ENCODE measurements at regions not wholly inside any gene's neighbourhood (a gene's known extent, or its start where the extent isn't known, plus 50 kb on each side); places are given as distances from the start of the nearest gene placed in this dataset.

DNA sequence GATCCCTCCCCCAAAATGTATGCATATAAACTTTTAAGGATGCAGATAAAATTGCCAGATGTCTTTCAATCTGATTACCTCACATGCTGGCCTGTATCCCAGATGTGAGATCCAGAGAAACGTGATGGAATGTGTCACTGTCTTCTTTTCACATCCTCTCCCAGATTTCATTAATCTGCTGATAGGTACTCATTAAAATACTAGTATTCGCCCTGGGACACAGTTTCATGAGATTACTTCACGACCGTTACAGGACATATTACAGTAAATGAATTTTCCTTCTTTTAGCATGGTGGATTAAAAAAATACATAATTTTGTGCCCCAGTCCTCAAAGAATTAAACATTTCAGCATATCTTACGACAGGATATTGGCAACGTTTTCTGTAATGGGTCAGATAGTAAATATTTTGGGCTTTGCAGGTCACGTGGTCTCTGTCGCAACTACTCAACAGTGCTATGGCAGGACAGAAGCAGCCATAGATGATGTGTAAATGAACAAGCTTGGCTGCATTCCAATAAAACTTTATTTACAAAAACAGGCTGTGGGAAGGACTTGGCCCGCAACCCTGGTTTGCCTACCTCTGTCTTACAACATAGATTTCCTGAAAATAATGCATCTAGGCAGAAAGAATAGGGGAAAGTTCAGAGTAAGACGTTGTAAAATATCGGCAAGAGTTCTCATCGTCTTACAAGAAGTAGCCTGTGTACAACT is 156.0 kb upstream of the DIO3 start:
- Mint-ChIP-seq H3K9me3 (no peaks in the 10 kb centered on the region; the same call in 2 of the 3 replicates), H3K4me1 (peaks cover 19% of the 10 kb centered on the region), H3K27me3 (ENCODE audit: insufficient read depth, low read depth, poor library complexity) (peaks cover 16% of the 10 kb centered on the region), H3K36me3 (ENCODE audit: low read depth) (no peaks in the 10 kb centered on the region; the same call in 2 of the 3 replicates), H3K27ac (no peak overlapping the region), H3K4me3 (no peak overlapping the region)
- ATAC-seq (no peak), DNase-seq (ENCODE audit: low spot score) (no peak)
- no peaks in the 10 kb centered on the region for H4K20me1 ChIP-seq (replicated peaks; ENCODE audit: insufficient read depth)
- no peak overlapping the region for H2AFZ ChIP-seq
- no peaks in the 10 kb centered on the region for H3K79me2 ChIP-seq (replicated peaks; ENCODE audit: insufficient read depth)
- H3K27ac ChIP-seq (ENCODE audit: low read depth), result no peak overlapping the region
- TF ChIP-seq, protein P1, sequence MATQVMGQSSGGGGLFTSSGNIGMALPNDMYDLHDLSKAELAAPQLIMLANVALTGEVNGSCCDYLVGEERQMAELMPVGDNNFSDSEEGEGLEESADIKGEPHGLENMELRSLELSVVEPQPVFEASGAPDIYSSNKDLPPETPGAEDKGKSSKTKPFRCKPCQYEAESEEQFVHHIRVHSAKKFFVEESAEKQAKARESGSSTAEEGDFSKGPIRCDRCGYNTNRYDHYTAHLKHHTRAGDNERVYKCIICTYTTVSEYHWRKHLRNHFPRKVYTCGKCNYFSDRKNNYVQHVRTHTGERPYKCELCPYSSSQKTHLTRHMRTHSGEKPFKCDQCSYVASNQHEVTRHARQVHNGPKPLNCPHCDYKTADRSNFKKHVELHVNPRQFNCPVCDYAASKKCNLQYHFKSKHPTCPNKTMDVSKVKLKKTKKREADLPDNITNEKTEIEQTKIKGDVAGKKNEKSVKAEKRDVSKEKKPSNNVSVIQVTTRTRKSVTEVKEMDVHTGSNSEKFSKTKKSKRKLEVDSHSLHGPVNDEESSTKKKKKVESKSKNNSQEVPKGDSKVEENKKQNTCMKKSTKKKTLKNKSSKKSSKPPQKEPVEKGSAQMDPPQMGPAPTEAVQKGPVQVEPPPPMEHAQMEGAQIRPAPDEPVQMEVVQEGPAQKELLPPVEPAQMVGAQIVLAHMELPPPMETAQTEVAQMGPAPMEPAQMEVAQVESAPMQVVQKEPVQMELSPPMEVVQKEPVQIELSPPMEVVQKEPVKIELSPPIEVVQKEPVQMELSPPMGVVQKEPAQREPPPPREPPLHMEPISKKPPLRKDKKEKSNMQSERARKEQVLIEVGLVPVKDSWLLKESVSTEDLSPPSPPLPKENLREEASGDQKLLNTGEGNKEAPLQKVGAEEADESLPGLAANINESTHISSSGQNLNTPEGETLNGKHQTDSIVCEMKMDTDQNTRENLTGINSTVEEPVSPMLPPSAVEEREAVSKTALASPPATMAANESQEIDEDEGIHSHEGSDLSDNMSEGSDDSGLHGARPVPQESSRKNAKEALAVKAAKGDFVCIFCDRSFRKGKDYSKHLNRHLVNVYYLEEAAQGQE (IDR thresholded peaks at IDR 0.05; ENCODE audit: unreplicated experiment), result no peak
- TF ChIP-seq, protein P2, sequence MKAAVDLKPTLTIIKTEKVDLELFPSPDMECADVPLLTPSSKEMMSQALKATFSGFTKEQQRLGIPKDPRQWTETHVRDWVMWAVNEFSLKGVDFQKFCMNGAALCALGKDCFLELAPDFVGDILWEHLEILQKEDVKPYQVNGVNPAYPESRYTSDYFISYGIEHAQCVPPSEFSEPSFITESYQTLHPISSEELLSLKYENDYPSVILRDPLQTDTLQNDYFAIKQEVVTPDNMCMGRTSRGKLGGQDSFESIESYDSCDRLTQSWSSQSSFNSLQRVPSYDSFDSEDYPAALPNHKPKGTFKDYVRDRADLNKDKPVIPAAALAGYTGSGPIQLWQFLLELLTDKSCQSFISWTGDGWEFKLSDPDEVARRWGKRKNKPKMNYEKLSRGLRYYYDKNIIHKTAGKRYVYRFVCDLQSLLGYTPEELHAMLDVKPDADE (IDR thresholded peaks at IDR 0.05), result no peak
- TF ChIP-seq NANOG (IDR thresholded peaks at IDR 0.05; ENCODE audit: borderline replicate concordance) (no peak), CREB1 (CRISPR knock-in tag; IDR thresholded peaks at IDR 0.05; ENCODE audit: low read depth) (no peak), STAT1 (IDR thresholded peaks at IDR 0.05; ENCODE audit: unreplicated experiment) (no peak), EZH2phosphoT487 (IDR thresholded peaks at IDR 0.05; ENCODE audit: unreplicated experiment) (no peak), ZNF331 (CRISPR knock-in tag; IDR thresholded peaks at IDR 0.05; ENCODE audit: low read depth) (no peak), POLR2AphosphoS5 (IDR thresholded peaks at IDR 0.05; ENCODE audit: low read depth) (no peak), EZH2 (IDR thresholded peaks at IDR 0.05; ENCODE audit: low read depth, unreplicated experiment) (no peak), JUNB (IDR thresholded peaks at IDR 0.05; ENCODE audit: unreplicated experiment) (no peak), ZNF114 (CRISPR knock-in tag; IDR thresholded peaks at IDR 0.05) (no peak)
- TF ChIP-seq, protein P3, sequence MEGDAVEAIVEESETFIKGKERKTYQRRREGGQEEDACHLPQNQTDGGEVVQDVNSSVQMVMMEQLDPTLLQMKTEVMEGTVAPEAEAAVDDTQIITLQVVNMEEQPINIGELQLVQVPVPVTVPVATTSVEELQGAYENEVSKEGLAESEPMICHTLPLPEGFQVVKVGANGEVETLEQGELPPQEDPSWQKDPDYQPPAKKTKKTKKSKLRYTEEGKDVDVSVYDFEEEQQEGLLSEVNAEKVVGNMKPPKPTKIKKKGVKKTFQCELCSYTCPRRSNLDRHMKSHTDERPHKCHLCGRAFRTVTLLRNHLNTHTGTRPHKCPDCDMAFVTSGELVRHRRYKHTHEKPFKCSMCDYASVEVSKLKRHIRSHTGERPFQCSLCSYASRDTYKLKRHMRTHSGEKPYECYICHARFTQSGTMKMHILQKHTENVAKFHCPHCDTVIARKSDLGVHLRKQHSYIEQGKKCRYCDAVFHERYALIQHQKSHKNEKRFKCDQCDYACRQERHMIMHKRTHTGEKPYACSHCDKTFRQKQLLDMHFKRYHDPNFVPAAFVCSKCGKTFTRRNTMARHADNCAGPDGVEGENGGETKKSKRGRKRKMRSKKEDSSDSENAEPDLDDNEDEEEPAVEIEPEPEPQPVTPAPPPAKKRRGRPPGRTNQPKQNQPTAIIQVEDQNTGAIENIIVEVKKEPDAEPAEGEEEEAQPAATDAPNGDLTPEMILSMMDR (conservative IDR thresholded peaks at IDR 0.05; ENCODE audit: low read depth in 2 of 2), result no peak
- TF ChIP-seq, protein P4, sequence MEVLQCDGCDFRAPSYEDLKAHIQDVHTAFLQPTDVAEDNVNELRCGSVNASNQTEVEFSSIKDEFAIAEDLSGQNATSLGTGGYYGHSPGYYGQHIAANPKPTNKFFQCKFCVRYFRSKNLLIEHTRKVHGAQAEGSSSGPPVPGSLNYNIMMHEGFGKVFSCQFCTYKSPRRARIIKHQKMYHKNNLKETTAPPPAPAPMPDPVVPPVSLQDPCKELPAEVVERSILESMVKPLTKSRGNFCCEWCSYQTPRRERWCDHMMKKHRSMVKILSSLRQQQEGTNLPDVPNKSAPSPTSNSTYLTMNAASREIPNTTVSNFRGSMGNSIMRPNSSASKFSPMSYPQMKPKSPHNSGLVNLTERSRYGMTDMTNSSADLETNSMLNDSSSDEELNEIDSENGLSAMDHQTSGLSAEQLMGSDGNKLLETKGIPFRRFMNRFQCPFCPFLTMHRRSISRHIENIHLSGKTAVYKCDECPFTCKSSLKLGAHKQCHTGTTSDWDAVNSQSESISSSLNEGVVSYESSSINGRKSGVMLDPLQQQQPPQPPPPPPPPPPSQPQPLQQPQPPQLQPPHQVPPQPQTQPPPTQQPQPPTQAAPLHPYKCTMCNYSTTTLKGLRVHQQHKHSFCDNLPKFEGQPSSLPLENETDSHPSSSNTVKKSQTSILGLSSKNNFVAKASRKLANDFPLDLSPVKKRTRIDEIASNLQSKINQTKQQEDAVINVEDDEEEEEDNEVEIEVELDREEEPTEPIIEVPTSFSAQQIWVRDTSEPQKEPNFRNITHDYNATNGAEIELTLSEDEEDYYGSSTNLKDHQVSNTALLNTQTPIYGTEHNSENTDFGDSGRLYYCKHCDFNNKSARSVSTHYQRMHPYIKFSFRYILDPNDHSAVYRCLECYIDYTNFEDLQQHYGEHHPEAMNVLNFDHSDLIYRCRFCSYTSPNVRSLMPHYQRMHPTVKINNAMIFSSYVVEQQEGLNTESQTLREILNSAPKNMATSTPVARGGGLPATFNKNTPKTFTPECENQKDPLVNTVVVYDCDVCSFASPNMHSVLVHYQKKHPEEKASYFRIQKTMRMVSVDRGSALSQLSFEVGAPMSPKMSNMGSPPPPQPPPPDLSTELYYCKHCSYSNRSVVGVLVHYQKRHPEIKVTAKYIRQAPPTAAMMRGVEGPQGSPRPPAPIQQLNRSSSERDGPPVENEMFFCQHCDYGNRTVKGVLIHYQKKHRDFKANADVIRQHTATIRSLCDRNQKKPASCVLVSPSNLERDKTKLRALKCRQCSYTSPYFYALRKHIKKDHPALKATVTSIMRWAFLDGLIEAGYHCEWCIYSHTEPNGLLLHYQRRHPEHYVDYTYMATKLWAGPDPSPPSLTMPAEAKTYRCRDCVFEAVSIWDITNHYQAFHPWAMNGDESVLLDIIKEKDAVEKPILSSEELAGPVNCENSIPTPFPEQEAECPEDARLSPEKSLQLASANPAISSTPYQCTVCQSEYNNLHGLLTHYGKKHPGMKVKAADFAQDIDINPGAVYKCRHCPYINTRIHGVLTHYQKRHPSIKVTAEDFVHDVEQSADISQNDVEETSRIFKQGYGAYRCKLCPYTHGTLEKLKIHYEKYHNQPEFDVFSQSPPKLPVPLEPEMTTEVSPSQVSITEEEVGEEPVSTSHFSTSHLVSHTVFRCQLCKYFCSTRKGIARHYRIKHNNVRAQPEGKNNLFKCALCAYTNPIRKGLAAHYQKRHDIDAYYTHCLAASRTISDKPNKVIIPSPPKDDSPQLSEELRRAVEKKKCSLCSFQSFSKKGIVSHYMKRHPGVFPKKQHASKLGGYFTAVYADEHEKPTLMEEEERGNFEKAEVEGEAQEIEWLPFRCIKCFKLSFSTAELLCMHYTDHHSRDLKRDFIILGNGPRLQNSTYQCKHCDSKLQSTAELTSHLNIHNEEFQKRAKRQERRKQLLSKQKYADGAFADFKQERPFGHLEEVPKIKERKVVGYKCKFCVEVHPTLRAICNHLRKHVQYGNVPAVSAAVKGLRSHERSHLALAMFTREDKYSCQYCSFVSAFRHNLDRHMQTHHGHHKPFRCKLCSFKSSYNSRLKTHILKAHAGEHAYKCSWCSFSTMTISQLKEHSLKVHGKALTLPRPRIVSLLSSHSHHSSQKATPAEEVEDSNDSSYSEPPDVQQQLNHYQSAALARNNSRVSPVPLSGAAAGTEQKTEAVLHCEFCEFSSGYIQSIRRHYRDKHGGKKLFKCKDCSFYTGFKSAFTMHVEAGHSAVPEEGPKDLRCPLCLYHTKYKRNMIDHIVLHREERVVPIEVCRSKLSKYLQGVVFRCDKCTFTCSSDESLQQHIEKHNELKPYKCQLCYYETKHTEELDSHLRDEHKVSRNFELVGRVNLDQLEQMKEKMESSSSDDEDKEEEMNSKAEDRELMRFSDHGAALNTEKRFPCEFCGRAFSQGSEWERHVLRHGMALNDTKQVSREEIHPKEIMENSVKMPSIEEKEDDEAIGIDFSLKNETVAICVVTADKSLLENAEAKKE (CRISPR knock-in tag; IDR thresholded peaks at IDR 0.05), result no peak
- no peaks in the 10 kb centered on the region for H3K27me3 ChIP-seq (ENCODE audit: insufficient read depth)
- no peak overlapping the region for H3K4me3 ChIP-seq
- H3K4me2 ChIP-seq, result no peak overlapping the region
- no peaks in the 10 kb centered on the region for H3K36me3 ChIP-seq (ENCODE audit: insufficient read depth)
- H3F3A ChIP-seq (replicated peaks; ENCODE audit: low read depth), result no peaks in the 10 kb centered on the region
- no peaks in the 10 kb centered on the region for H3K4me1 ChIP-seq (ENCODE audit: insufficient read depth)
- H3K9me2 ChIP-seq (ENCODE audit: insufficient read depth), result no peaks in the 10 kb centered on the region
